Endothelial cell of umbilical vein (primary cell): ENCODE measurements at regions not wholly inside any gene's neighbourhood (a gene's known extent, or its start where the extent isn't known, plus 50 kb on each side); places are given as distances from the start of the nearest gene placed in this dataset.

ENCODE experiments used
- CTCF ChIP-seq, 2 donors: IDR thresholded peaks; 1 replicate in 1 of 2; 2 replicates in 1 of 2; pipeline ENCODE4 v1.5.1; 2011; ENCODE audit warnings: low read length in 2 of 2, mild to moderate bottlenecking in 2 of 2, moderate library complexity in 2 of 2, control low read depth in 1 of 2, inconsistent platforms in 1 of 2, low read depth in 1 of 2; ENCODE audit not compliant: insufficient read depth in 1 of 2; ENCODE audit errors: extremely low read depth in 1 of 2
- EZH2 ChIP-seq: IDR thresholded peaks from 2 replicates; pipeline ENCODE4 v1.6.1; 2012; ENCODE audit warnings: borderline replicate concordance, low read depth, mild to moderate bottlenecking, moderate library complexity, low read length, inconsistent platforms; ENCODE audit not compliant: severe bottlenecking
- FOS ChIP-seq: IDR thresholded peaks from 2 replicates; pipeline ENCODE4 v1.6.1; 2011; ENCODE audit warnings: mild to moderate bottlenecking, low read length, moderate library complexity, borderline replicate concordance; ENCODE audit not compliant: insufficient read depth
- GATA2 ChIP-seq: IDR thresholded peaks from 2 replicates; pipeline ENCODE4 v1.7.0; 2011; ENCODE audit warnings: low read depth, mild to moderate bottlenecking, moderate library complexity, mixed read lengths, low read length; ENCODE audit not compliant: insufficient read length, insufficient read depth
- JUN ChIP-seq: IDR thresholded peaks from 2 replicates; pipeline ENCODE4 v1.6.1; 2011; ENCODE audit warnings: borderline replicate concordance, low read depth; ENCODE audit not compliant: insufficient read length, insufficient read depth
- MYC ChIP-seq: IDR thresholded peaks from one replicate; pipeline ENCODE4 v1.6.1; 2011; ENCODE audit warnings: mild to moderate bottlenecking, low read depth, low read length
- POLR2A ChIP-seq: IDR thresholded peaks from 2 replicates; pipeline ENCODE4 v1.6.1; 2012; ENCODE audit warnings: low read depth, mild to moderate bottlenecking, control low read depth, low read length
- POLR2AphosphoS5 ChIP-seq: IDR thresholded peaks from 2 replicates; pipeline ENCODE4 v1.6.1; 2012; ENCODE audit warnings: low read depth, mild to moderate bottlenecking, control low read depth, low read length, moderate library complexity; ENCODE audit not compliant: insufficient read depth

DNA sequence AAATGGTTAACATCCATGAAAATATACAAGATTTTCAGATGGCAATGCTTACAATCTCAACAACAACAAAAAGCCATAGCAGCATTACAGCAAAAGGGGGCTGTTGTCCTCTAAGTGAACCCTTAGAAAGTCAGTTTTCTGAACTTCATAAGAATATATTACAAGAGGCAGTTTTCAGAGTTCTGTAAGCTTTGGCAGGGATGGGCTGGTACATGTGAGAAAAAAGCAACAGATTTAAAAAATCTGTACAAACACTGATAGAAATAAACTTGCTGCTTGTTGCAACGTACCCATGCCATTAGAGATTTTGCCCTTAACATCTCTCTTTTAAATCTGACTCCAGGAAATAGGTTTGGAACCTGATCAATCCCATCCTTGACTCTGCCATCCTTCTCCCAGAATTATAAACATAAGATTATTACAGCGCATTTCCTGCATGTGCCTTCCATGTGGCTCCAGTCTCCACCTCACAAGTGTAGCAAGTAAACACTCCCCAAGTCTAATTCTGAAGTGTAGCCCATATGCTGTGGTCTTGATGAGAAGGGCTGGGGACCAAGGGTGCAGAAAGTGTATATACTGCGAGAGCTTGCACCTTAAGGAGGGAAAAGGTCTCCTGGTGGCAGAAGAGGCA, 101.4 kb upstream of the TSPAN2 start:
- no peak for TF ChIP-seq POLR2A
- no peak for TF ChIP-seq CTCF (IDR thresholded peaks at IDR 0.05; ENCODE audit: extremely low read depth in 1 of 2, insufficient read depth in 1 of 2, low read depth in 1 of 2, low read length in 2 of 2)
- no peak for TF ChIP-seq FOS
- TF ChIP-seq EZH2, result no peak
- no peak for TF ChIP-seq POLR2AphosphoS5
- TF ChIP-seq GATA2, result no peak
- TF ChIP-seq JUN, result no peak
- TF ChIP-seq MYC, result no peak
